ENCODE measurements at regions not wholly inside any gene's neighbourhood (a gene's known extent, or its start where the extent isn't known, plus 50 kb on each side); places are given as distances from the start of the nearest gene placed in this dataset.

GRCh38 chr6:30804333-30804732 is 60.0 kb upstream of the IER3 start:
- TF ChIP-seq CTCF (IDR thresholded peaks at IDR 0.05): no peak
- TF ChIP-seq POLR2AphosphoS5 (IDR thresholded peaks at IDR 0.05): no peak
- no peak for TF ChIP-seq POLR2A (IDR thresholded peaks at IDR 0.05)
